OCI-LY3 (cell line): ENCODE measurements at regions not wholly inside any gene's neighbourhood (a gene's known extent, or its start where the extent isn't known, plus 50 kb on each side); places are given as distances from the start of the nearest gene placed in this dataset.

Experiments
- EZH2phosphoT487 ChIP-seq: fragments of 200-600 bp; shearing (Covaris generic); IDR thresholded peaks from 2 replicates; pipeline ENCODE4 v1.6.1; 2018; ENCODE audit warnings: antibody characterized with exemption, mixed run types, low read depth
- TF ChIP-seq, protein P1 (sequence below): fragments of 200-600, 300-600 bp; sonication (generic); IDR thresholded peaks from 2 replicates; pipeline ENCODE4 v1.5.1; 2014; ENCODE audit warnings: antibody characterized with exemption, low read length, low read depth

GRCh38 chr11:92393218-92393617 is 168.6 kb downstream of the FAT3 start:
- TF ChIP-seq, protein P1, sequence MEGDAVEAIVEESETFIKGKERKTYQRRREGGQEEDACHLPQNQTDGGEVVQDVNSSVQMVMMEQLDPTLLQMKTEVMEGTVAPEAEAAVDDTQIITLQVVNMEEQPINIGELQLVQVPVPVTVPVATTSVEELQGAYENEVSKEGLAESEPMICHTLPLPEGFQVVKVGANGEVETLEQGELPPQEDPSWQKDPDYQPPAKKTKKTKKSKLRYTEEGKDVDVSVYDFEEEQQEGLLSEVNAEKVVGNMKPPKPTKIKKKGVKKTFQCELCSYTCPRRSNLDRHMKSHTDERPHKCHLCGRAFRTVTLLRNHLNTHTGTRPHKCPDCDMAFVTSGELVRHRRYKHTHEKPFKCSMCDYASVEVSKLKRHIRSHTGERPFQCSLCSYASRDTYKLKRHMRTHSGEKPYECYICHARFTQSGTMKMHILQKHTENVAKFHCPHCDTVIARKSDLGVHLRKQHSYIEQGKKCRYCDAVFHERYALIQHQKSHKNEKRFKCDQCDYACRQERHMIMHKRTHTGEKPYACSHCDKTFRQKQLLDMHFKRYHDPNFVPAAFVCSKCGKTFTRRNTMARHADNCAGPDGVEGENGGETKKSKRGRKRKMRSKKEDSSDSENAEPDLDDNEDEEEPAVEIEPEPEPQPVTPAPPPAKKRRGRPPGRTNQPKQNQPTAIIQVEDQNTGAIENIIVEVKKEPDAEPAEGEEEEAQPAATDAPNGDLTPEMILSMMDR = no peak
- TF ChIP-seq EZH2phosphoT487 = no peak
